ENCODE measurements at regions not wholly inside any gene's neighbourhood (a gene's known extent, or its start where the extent isn't known, plus 50 kb on each side); places are given as distances from the start of the nearest gene placed in this dataset.
A peak's percentile ranks its signal among the peaks of the same experiment; 100 is the strongest.

GRCh38 chr2:21617885-21618434 lies 494.2 kb downstream of the TDRD15 start:
- Histone ChIP-seq H3K9me3 (peaks cover 0 to 11% of the 10 kb centered on the region in 2 donors), H3K4me1 (no peaks in the 10 kb centered on the region), H3K27ac (no peak overlapping the region), H3K4me3 (no peak overlapping the region), H3K36me3 (no peaks in the 10 kb centered on the region), H3K27me3 (no peaks in the 10 kb centered on the region)
- no peak for DNase-seq
- intact Hi-C loops (cut with DNase I), result no loop called here
- no peak for TF ChIP-seq CTCF (IDR thresholded peaks at IDR 0.05)
- ATAC-seq, result no peak

- no peaks in the 10 kb centered on the region for H3K9me3 ChIP-seq
- no peak for DNase-seq
- no peaks in the 10 kb centered on the region for H3K27me3 ChIP-seq
- ATAC-seq, result no peak
- H3K4me3 ChIP-seq, result no peak overlapping the region
- intact Hi-C loops (cut with DNase I), result no loop called here
- H3K36me3 ChIP-seq, result no peaks in the 10 kb centered on the region
- no peak overlapping the region for H3K27ac ChIP-seq
- H3K4me1 ChIP-seq, result no peaks in the 10 kb centered on the region
- TF ChIP-seq CTCF (IDR thresholded peaks at IDR 0.05), result no peak
These were observed 497.0 kb downstream of the TDRD15 start for GRCh38 chr2:21620771-21621170.

- H3K4me1 ChIP-seq, result no peaks in the 10 kb centered on the region
- H3K27ac ChIP-seq, result no peak overlapping the region
- H3K4me3 ChIP-seq, result no peak overlapping the region
- H3K27me3 ChIP-seq, result no peaks in the 10 kb centered on the region
- ATAC-seq (no peak), DNase-seq (peak in 1 of 4 donors; percentile 53)
- H3K9me3 ChIP-seq, result no peaks in the 10 kb centered on the region
- no peak for TF ChIP-seq CTCF (IDR thresholded peaks at IDR 0.05)
- intact Hi-C loops (cut with DNase I), result no loop called here
- H3K36me3 ChIP-seq, result no peaks in the 10 kb centered on the region
These were observed 504.2 kb downstream of the TDRD15 start for GRCh38 chr2:21627938-21628337.

GRCh38 chr2:21633015-21633414 lies 509.2 kb downstream of the TDRD15 start:
- no peak overlapping the region for H3K4me3 ChIP-seq
- H3K4me1 ChIP-seq, result no peaks in the 10 kb centered on the region
- ATAC-seq (no peak), DNase-seq (no peak)
- no peak overlapping the region for H3K27ac ChIP-seq
- H3K36me3 ChIP-seq, result no peaks in the 10 kb centered on the region
- no peak for TF ChIP-seq CTCF (IDR thresholded peaks at IDR 0.05)
- H3K27me3 ChIP-seq, result no peaks in the 10 kb centered on the region
- no peaks in the 10 kb centered on the region for H3K9me3 ChIP-seq
- intact Hi-C loops (cut with DNase I), result no loop called here

- Histone ChIP-seq H3K27ac (no peak overlapping the region), H3K9me3 (no peaks in the 10 kb centered on the region), H3K4me3 (no peak overlapping the region), H3K36me3 (no peaks in the 10 kb centered on the region), H3K27me3 (no peaks in the 10 kb centered on the region), H3K4me1 (no peaks in the 10 kb centered on the region)
- DNase-seq (peak in 1 of 4 donors; percentile 47), ATAC-seq (no peak)
- intact Hi-C loops (cut with DNase I), result no loop called here
- TF ChIP-seq CTCF (IDR thresholded peaks at IDR 0.05), result no peak
These were observed 509.7 kb downstream of the TDRD15 start for GRCh38 chr2:21633466-21633865.
